Activated naive CD8-positive, alpha-beta T cell treated with anti-CD3 and anti-CD28 coated beads, Interleukin-2, amount 10 ng/mL, durations not matched to agents 7 days and 5 days (primary cell): ENCODE measurements at regions not wholly inside any gene's neighbourhood (a gene's known extent, or its start where the extent isn't known, plus 50 kb on each side); places are given as distances from the start of the nearest gene placed in this dataset.

ENCODE experiments used
- ATAC-seq: fragments of 150-1000 bp; cut with Tn5 transposase; one replicate; pipeline ENCODE4 v1.10.0; 2021; ENCODE audit warnings: low read depth, moderate library complexity
- POLR2A ChIA-PET: fragments of 350-600 bp; sonication (Branson Sonifier 250); formaldehyde crosslinking; loops from one replicate; lab custom pipeline; 2021; ENCODE audit warnings: antibody characterized with exemption; lab: Charles Lee
- DNase-seq: peaks from one replicate; pipeline ENCODE4 v3.0.0; 2021
- H3K27ac Mint-ChIP-seq: one replicate; pipeline ENCODE4 v1.8.0; 2022; ENCODE audit warnings: mild to moderate bottlenecking, mixed read lengths
- H3K27me3 Mint-ChIP-seq: one replicate; pipeline ENCODE4 v1.8.0; 2022; ENCODE audit warnings: mild to moderate bottlenecking, moderate library complexity, mixed read lengths
- H3K36me3 Mint-ChIP-seq: one replicate; pipeline ENCODE4 v1.8.0; 2021; ENCODE audit warnings: mild to moderate bottlenecking, mixed read lengths
- H3K4me1 Mint-ChIP-seq: one replicate; pipeline ENCODE4 v1.8.0; 2021; ENCODE audit warnings: mixed read lengths
- H3K4me3 Mint-ChIP-seq: one replicate; pipeline ENCODE4 v1.8.0; 2022; ENCODE audit warnings: mild to moderate bottlenecking, moderate library complexity, mixed read lengths
- H3K9me3 Mint-ChIP-seq: one replicate; pipeline ENCODE4 v1.8.0; 2021; ENCODE audit warnings: mixed read lengths

DNA sequence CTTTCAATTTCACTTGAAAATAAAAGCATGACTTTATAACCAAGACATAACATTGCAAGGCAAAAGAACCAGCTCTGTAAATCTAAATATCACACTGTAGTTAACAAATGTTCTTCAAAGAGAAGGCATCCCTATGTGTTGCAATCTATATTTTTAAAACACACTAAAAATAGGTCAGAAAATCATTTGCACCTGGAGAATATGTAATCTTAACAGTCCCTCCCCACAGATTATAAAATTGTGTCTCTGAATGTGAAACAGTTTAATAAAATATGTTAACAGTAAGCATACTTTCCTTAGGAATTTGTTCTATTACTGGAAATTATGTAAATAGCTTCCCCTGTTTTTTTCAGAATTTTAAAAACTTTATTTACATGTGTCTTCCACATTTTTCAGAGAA is 351.9 kb downstream of the COL12A1 start:
- DNase-seq (no peak), ATAC-seq (no peak)
- Mint-ChIP-seq H3K9me3 (no peaks in the 10 kb centered on the region), H3K4me3 (no peak overlapping the region), H3K27me3 (no peaks in the 10 kb centered on the region), H3K36me3 (no peaks in the 10 kb centered on the region), H3K4me1 (no peaks in the 10 kb centered on the region), H3K27ac (no peak overlapping the region)
- POLR2A ChIA-PET = no interaction called here

DNA sequence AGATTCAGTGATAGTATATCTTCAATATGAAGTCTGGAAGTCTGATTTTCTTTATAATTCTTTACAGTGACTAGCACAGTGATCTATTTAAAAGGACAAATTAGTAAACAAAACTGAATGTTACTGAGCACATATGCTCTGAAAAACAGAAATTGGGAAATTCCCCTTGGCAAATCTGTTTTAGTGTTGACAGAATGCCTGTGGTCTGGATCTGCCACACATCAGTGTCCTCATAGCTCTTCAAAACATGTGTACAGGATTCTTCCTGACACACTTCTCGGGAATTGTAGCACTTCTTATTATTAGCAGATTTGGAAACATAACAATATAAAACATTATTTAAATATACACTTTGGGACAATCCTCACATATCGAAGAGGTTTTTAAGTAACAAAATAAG is 354.3 kb downstream of the COL12A1 start:
- no peak for ATAC-seq
- no peaks in the 10 kb centered on the region for H3K36me3 Mint-ChIP-seq
- POLR2A ChIA-PET = no interaction called here
- H3K4me3 Mint-ChIP-seq = no peak overlapping the region
- no peaks in the 10 kb centered on the region for H3K27me3 Mint-ChIP-seq
- no peaks in the 10 kb centered on the region for H3K4me1 Mint-ChIP-seq
- no peaks in the 10 kb centered on the region for H3K9me3 Mint-ChIP-seq
- no peak for DNase-seq
- no peak overlapping the region for H3K27ac Mint-ChIP-seq

DNA sequence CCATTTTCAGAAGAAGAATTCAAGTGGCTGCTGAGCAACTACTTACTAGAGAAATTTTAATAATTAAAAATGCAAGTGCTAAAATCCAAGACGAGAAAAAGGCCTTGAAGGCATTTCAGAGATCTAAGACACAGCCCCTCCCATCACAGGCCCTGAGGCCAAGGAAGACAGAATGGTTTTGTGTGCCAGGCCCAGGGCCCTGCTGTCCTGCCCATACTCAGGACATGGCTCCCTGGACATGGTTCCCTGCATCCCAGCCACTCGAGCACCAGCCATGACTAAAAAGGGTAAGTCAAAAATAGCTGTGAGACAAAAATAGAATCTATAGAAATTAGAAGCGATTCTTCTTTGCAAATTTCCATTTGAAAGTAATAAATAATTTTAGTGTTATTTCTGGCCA is 364.9 kb downstream of the COL12A1 start:
- DNase-seq = no peak
- Mint-ChIP-seq H3K9me3 (no peaks in the 10 kb centered on the region), H3K27me3 (no peaks in the 10 kb centered on the region), H3K27ac (no peak overlapping the region), H3K4me1 (no peaks in the 10 kb centered on the region), H3K36me3 (no peaks in the 10 kb centered on the region), H3K4me3 (no peak overlapping the region)
- POLR2A ChIA-PET = no interaction called here
- ATAC-seq = no peak

DNA sequence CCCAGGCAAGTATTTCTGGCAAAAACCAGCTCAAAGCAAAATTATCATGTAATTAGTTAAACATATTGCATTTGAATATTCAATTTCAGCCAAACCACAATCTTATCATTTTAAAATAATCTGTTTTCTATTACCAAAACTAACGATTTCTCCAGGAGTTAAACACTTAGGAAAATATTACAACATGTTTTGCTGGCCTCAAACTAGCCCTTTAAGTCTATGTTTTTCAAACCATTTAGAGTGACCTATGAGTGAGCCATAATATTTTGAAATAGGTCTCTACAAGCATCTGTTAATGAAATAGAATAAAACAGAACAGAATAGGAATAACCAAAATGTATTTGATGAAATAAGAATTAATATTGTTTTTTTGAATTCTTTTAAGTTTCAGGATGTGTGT is 370.9 kb downstream of the COL12A1 start:
- POLR2A ChIA-PET = no interaction called here
- H3K4me1 Mint-ChIP-seq = no peaks in the 10 kb centered on the region
- ATAC-seq (no peak), DNase-seq (no peak)
- H3K4me3 Mint-ChIP-seq = no peak overlapping the region
- no peaks in the 10 kb centered on the region for H3K27me3 Mint-ChIP-seq
- H3K36me3 Mint-ChIP-seq = no peaks in the 10 kb centered on the region
- no peak overlapping the region for H3K27ac Mint-ChIP-seq
- H3K9me3 Mint-ChIP-seq = no peaks in the 10 kb centered on the region

DNA sequence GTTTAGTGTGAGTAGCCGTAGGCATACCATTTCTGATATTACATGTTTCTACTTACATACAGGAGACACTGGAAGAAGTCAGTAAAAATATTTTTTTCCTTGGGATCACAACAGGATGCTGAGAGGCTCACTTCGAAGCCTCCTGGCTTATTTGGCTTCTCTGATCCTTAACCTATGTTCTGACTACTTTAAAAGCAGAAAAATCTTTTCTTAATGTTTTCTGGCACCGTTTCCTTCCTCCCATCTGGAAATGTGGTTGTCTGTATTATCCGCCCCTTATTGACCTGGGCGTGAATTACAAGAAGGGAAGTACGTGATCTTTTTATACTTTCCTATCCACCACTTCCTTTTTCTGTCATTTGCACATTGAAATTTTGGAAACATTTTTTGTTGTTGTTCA is 379.6 kb downstream of the COL12A1 start:
- ATAC-seq = no peak
- POLR2A ChIA-PET = no interaction called here
- H3K27me3 Mint-ChIP-seq = no peaks in the 10 kb centered on the region

DNA sequence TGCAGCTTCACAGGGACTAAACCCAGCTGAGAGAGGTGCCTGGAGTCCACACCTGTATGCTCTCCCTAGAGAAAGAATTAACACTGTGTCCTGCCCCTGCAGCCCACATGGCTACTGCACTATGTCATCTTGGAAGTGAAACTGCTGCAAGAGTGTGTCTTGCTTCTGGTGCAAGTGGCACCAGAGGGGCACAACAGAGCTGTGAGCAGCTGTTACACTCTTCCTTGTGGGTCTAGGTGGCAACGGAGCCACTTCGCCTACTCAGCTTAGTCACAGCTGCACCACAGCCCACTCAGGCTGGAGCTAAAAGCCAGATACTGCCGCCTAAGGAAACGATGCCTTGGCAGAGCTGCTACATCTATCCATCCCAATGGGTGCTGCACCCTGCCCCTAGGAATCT is 391.4 kb downstream of the COL12A1 start:
- H3K9me3 Mint-ChIP-seq = no peaks in the 10 kb centered on the region
- POLR2A ChIA-PET = no interaction called here

More for the DNA sequence above, 379.6 kb downstream of the COL12A1 start:
- Mint-ChIP-seq H3K36me3 (no peaks in the 10 kb centered on the region), H3K27ac (no peak overlapping the region), H3K4me1 (no peaks in the 10 kb centered on the region), H3K4me3 (no peak overlapping the region), H3K9me3 (peaks cover 2% of the 10 kb centered on the region)
- no peak for DNase-seq

DNA sequence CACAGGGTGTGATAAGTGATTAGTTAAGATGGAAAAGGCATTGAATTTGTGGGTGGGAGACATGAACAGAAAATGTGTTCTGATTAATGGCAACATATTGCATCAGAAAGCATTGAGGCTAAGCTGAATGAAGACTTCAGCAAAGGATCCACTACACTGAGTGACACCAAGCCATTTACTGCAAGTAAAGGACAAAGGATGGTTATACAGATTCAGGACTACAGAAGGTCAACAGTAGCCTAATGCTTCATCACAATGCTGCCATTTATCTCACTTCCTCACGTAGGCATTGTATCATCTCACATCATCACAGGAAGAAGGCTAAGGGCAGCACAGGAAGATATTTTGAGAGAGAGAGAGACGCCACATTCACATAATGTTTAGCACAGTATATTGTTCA is 398.2 kb downstream of the COL12A1 start:
- POLR2A ChIA-PET = no interaction called here
- no peaks in the 10 kb centered on the region for H3K4me1 Mint-ChIP-seq
- no peaks in the 10 kb centered on the region for H3K27me3 Mint-ChIP-seq
- ATAC-seq (no peak), DNase-seq (no peak)
- H3K27ac Mint-ChIP-seq = no peak overlapping the region
- H3K4me3 Mint-ChIP-seq = no peak overlapping the region
- no peaks in the 10 kb centered on the region for H3K9me3 Mint-ChIP-seq
- no peaks in the 10 kb centered on the region for H3K36me3 Mint-ChIP-seq

More for the DNA sequence above, 391.4 kb downstream of the COL12A1 start:
- ATAC-seq = no peak
- Mint-ChIP-seq H3K4me1 (no peaks in the 10 kb centered on the region), H3K36me3 (no peaks in the 10 kb centered on the region), H3K27me3 (no peaks in the 10 kb centered on the region), H3K27ac (no peak overlapping the region), H3K4me3 (no peak overlapping the region)
- DNase-seq = no peak

DNA sequence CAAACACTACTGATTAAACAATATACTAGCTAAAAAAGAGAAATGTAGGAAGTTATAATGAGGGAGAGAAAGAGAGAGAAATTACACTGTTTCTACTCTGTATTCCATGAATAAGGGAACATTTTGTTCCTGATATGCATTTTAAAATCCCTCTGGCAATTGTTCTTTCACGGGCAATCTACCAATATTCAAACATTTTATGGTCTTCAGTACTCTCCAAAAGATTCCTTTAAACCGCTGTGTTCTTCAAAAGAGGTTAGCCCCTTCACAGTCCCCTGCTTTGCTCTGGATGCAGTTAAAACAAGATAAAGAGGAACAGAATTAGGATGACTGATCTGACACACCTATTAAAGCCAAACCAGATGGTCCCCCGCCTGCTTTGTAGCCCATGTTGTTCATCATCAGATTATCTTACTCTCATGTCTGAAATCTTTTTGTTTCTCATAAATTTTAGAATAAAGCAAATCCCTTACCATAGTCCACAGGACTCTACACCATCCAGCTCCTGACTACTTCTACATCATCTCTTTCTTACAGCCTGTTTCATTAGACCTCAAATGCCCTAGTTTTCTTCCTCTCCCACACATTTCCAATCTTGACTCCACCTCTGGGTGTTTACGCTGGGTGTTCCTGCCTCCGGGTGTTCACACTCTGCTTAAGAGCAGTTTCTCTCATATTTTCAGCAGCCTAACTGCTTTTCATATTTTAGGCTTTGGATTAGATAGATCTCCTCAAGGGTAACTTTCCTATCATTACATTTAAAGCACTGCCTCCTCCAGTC is 399.7 kb downstream of the COL12A1 start:
- no peak for ATAC-seq
- no peaks in the 10 kb centered on the region for H3K36me3 Mint-ChIP-seq
- H3K27ac Mint-ChIP-seq = no peak overlapping the region
- H3K9me3 Mint-ChIP-seq = no peaks in the 10 kb centered on the region
- H3K4me3 Mint-ChIP-seq = no peak overlapping the region
- H3K27me3 Mint-ChIP-seq = no peaks in the 10 kb centered on the region
- H3K4me1 Mint-ChIP-seq = no peaks in the 10 kb centered on the region
- DNase-seq = no peak
- POLR2A ChIA-PET = no interaction called here

DNA sequence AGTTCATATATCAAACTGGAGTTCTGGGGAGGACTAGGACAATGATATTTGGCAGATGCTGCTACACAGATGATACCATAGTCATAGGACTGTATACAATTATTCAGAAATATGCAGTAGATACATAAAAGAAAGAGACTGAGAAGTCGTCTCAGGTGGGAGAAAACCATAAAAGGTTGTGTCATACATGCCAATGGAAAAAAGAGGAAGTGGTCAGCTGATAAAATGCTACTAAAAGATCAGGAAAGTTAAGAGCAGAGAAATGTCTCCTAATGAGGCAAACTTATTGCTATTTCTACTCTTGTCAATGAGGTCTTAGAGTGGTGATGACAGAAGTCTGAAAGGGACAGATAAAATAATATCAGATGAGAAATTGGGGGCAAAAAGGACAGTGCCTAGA is 407.6 kb downstream of the COL12A1 start:
- DNase-seq = no peak
- Mint-ChIP-seq H3K36me3 (no peaks in the 10 kb centered on the region), H3K27me3 (no peaks in the 10 kb centered on the region), H3K4me1 (no peaks in the 10 kb centered on the region), H3K27ac (no peak overlapping the region), H3K4me3 (no peak overlapping the region), H3K9me3 (peaks cover 10% of the 10 kb centered on the region)
- no peak for ATAC-seq
- POLR2A ChIA-PET = no interaction called here

DNA sequence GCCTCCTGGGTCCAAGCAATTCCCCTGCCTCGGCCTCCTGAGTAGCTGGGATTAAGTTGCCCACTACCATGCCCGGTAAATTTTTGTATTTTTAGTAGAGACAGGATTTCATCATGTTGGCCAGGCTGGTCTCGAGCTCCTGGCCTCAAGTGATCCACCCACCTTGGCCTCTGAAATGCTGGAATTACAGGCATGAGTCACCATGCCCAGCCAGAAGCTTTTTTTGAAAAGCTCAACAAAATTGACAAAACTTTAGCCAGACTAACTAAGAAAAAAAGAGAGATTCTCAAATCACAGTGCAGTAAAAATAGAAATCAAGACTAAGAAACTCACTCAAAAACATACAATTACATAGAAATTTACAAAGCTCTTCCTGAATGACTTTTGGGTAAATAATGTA is 420.6 kb downstream of the COL12A1 start:
- Mint-ChIP-seq H3K9me3 (peaks cover 2% of the 10 kb centered on the region), H3K4me1 (no peaks in the 10 kb centered on the region), H3K4me3 (no peak overlapping the region), H3K27ac (no peak overlapping the region), H3K36me3 (no peaks in the 10 kb centered on the region), H3K27me3 (no peaks in the 10 kb centered on the region)
- DNase-seq = no peak
- ATAC-seq = no peak
- POLR2A ChIA-PET = no interaction called here

DNA sequence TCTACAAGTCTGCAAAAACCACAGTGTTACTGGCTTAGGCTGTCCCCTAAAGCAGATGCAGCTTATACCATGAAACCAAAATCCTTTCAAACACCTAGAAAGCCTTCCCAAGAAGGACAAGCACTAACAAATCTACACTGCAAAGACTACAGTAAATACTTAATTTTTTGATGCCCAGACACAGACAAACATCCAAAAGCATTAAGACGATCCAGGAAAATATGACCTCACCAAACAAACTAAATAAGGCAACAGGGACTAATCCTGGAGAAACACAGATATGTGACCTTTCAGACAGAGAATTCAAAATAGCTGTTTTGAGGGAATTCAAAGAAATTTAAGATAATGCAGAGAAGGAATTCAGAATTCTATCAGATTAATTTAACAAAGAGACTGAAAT is 423.5 kb downstream of the COL12A1 start:
- Mint-ChIP-seq H3K4me3 (no peak overlapping the region), H3K36me3 (no peaks in the 10 kb centered on the region), H3K27ac (no peak overlapping the region), H3K4me1 (no peaks in the 10 kb centered on the region), H3K9me3 (peaks cover 4% of the 10 kb centered on the region), H3K27me3 (no peaks in the 10 kb centered on the region)
- DNase-seq (no peak), ATAC-seq (no peak)
- POLR2A ChIA-PET = no interaction called here

DNA sequence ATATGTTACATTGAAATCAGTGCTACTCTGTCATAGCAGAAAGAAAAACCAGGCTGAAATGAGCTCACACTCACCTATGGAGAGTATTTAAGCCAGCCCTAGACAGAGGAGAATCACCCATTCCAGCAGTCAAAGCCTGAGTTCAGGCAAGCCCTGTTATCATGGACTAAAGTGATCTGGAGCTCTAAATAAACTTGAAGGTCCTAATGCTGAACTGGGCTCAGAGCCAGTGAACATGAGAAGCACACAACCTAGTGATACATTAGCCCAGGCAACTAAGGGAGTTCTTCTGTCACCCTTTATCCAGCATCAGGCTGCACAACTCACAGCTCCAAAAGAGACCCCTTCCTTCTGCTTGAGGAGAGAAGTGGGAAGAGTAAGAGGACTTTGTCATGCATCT is 425.0 kb downstream of the COL12A1 start:
- no peaks in the 10 kb centered on the region for H3K27me3 Mint-ChIP-seq
- no peaks in the 10 kb centered on the region for H3K4me1 Mint-ChIP-seq
- H3K36me3 Mint-ChIP-seq = no peaks in the 10 kb centered on the region
- DNase-seq (no peak), ATAC-seq (no peak)
- POLR2A ChIA-PET = no interaction called here
- no peak overlapping the region for H3K27ac Mint-ChIP-seq
- no peak overlapping the region for H3K4me3 Mint-ChIP-seq
- peaks cover 2% of the 10 kb centered on the region for H3K9me3 Mint-ChIP-seq

DNA sequence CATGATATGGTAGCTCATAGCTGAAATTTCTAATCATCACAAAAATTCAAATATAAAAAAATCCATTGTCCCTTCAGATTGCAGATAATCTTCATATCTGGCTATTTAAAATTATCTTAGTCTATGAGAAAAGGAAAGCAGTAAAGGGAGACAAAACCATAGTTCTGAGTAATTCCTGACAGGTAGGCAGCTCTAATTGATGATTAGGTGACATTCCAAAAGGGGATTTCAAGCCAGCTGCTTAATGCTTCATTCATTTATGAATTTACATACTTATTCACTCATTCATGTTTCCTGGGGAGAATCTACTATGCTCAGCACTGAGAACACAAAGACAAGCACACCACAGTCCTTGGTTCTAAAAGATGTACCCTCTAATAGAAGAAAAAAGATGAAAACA is 437.1 kb downstream of the COL12A1 start:
- no peak for DNase-seq
- no peak overlapping the region for H3K4me3 Mint-ChIP-seq
- H3K9me3 Mint-ChIP-seq = no peaks in the 10 kb centered on the region
- no peaks in the 10 kb centered on the region for H3K27me3 Mint-ChIP-seq
- no peak for ATAC-seq
- POLR2A ChIA-PET = no interaction called here
- no peak overlapping the region for H3K27ac Mint-ChIP-seq
- H3K36me3 Mint-ChIP-seq = no peaks in the 10 kb centered on the region
- H3K4me1 Mint-ChIP-seq = no peaks in the 10 kb centered on the region

DNA sequence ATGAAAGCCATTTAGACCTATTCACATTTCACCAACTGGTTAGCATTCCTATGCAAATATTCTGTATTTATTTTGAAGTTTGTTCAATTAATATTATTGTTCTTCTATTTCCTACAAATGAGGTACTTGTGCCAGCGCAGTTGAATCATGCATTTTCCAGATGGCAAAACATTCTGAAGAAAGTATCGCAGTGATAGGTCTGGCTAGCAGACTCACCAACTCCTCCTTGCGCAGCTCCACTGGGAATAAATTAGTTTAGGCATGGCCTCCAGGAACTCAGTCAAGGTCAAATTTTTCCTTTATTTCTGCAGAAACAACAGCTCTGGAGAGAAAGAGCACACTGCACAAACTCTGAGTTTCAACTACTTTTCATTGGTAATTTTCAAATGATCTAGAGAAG is 437.7 kb downstream of the COL12A1 start:
- Mint-ChIP-seq H3K27me3 (no peaks in the 10 kb centered on the region), H3K4me3 (no peak overlapping the region), H3K9me3 (no peaks in the 10 kb centered on the region), H3K27ac (no peak overlapping the region), H3K4me1 (no peaks in the 10 kb centered on the region), H3K36me3 (no peaks in the 10 kb centered on the region)
- no peak for ATAC-seq
- POLR2A ChIA-PET = no interaction called here
- DNase-seq = no peak

DNA sequence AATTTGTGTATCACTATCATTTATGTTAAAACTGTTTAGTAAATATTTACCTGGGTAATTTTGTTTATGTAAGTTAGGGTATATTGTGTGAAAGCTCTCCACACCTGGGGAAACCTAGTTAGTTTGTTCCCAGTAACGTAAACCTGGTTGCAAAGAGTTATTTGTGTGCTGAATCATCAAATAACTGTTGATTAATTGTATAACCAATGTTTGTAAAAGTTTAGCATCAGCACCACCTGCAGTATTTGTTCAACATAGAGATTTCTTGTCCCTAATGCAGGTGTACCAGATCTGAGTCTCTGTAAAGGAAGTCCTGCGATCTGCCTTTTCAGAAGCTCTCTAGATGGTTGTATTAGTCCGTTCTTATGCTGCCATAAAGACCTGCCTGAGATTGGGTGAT is 440.4 kb downstream of the COL12A1 start:
- POLR2A ChIA-PET = no interaction called here
- no peak for DNase-seq
- no peaks in the 10 kb centered on the region for H3K4me1 Mint-ChIP-seq
- H3K36me3 Mint-ChIP-seq = no peaks in the 10 kb centered on the region
- no peak for ATAC-seq
- no peak overlapping the region for H3K4me3 Mint-ChIP-seq
- H3K9me3 Mint-ChIP-seq = no peaks in the 10 kb centered on the region
- no peaks in the 10 kb centered on the region for H3K27me3 Mint-ChIP-seq
- H3K27ac Mint-ChIP-seq = no peak overlapping the region
